ENCODE measurements at regions not wholly inside any gene's neighbourhood (a gene's known extent, or its start where the extent isn't known, plus 50 kb on each side); places are given as distances from the start of the nearest gene placed in this dataset.

DNA sequence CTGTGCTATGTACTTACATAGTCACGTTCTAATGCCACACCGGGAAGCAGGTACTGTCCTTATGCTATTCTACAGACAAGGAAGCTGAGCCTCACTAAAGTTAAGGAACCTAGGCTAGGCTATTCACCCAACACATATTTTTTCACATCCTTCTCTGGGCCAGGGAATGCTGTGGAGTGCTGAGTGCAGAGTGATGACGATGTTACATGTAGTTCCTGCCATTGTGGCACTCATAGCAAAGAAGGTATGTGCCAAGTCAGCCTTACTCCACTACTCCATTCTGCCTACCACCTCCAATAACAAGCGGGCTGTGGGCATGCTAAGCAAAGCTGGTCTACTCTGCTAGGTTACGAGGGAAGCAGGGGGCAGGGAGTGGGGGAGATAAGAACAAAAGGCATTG, 69.8 kb upstream of the SLC25A26 start:
- dilution Hi-C loops (cut with MboI; ENCODE audit: extremely low pct_ligation_motif_present, low sequenced_read_pairs): no loop called here
- Histone ChIP-seq H3K79me2 (ENCODE audit: control insufficient read depth, insufficient read depth, low read length) (no peaks in the 10 kb centered on the region), H3K9ac (ENCODE audit: control insufficient read depth, extremely low read depth, insufficient read depth, low read length) (no peak overlapping the region), H2AFZ (ENCODE audit: control insufficient read depth, low read length) (no peak overlapping the region), H3K27ac (ENCODE audit: control insufficient read depth, insufficient read depth, low read length) (no peak overlapping the region), H4K20me1 (ENCODE audit: control insufficient read depth, extremely low read depth, insufficient read depth, low read length) (no peaks in the 10 kb centered on the region), H3K4me1 (ENCODE audit: control insufficient read depth, extremely low read depth, insufficient read depth, low read length) (no peaks in the 10 kb centered on the region), H3K4me3 (ENCODE audit: control insufficient read depth in 2 of 3, extremely low read depth in 1 of 3, insufficient read depth in 2 of 3, low read depth in 1 of 3, low read length in 3 of 3) (no peak overlapping the region), H3K9me3 (ENCODE audit: control insufficient read depth, low read depth, low read length) (no peaks in the 10 kb centered on the region), H3K9me1 (ENCODE audit: control insufficient read depth, extremely low read depth, insufficient read depth, low read length) (no peaks in the 10 kb centered on the region), H3K4me2 (ENCODE audit: control insufficient read depth, extremely low read depth, insufficient read depth, low read depth, low read length) (no peak overlapping the region), H3K27me3 (ENCODE audit: control insufficient read depth, extremely low read depth, insufficient read depth, low read length) (peaks cover 20% of the 10 kb centered on the region), H3K36me3 (ENCODE audit: control insufficient read depth in 2 of 2, extremely low read depth in 1 of 2, insufficient read depth in 2 of 2, low read length in 2 of 2) (no peaks in the 10 kb centered on the region)
- no peak for FAIRE-seq
- TF ChIP-seq, protein P1, sequence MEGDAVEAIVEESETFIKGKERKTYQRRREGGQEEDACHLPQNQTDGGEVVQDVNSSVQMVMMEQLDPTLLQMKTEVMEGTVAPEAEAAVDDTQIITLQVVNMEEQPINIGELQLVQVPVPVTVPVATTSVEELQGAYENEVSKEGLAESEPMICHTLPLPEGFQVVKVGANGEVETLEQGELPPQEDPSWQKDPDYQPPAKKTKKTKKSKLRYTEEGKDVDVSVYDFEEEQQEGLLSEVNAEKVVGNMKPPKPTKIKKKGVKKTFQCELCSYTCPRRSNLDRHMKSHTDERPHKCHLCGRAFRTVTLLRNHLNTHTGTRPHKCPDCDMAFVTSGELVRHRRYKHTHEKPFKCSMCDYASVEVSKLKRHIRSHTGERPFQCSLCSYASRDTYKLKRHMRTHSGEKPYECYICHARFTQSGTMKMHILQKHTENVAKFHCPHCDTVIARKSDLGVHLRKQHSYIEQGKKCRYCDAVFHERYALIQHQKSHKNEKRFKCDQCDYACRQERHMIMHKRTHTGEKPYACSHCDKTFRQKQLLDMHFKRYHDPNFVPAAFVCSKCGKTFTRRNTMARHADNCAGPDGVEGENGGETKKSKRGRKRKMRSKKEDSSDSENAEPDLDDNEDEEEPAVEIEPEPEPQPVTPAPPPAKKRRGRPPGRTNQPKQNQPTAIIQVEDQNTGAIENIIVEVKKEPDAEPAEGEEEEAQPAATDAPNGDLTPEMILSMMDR (optimal IDR thresholded peaks at IDR 0.05 in 1 of 3, IDR thresholded peaks at IDR 0.05 in 1 of 3, conservative IDR thresholded peaks at IDR 0.05 in 1 of 3; ENCODE audit: extremely low read depth in 1 of 3, insufficient read depth in 2 of 3, low read length in 3 of 3): no peak
- no peak for TF ChIP-seq EZH2 (IDR thresholded peaks at IDR 0.05; ENCODE audit: low read length)
- DNase-seq (ENCODE audit: low read depth, low spot score): no peak

DNA sequence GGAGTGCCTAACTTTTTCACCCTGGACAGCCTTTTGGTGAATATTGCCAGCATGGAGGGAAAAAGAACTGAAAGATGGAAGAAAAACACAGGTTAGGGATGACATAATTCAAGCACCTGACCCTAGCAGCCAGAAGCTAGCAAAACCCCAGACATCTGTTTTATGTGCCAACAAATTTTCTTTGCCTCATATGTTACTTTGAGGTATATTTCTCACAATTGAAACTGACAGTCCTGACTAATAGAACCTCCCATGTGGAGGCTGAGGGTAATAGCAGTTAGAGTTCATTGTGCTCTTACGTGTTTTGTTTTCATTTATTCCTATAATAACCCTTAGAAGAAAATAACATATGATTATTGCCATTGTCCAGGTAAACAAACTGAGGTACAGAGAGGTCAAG, 71.5 kb upstream of the SLC25A26 start:
- Histone ChIP-seq H3K9ac (ENCODE audit: control insufficient read depth, extremely low read depth, insufficient read depth, low read length) (no peak overlapping the region), H3K9me1 (ENCODE audit: control insufficient read depth, extremely low read depth, insufficient read depth, low read length) (no peaks in the 10 kb centered on the region), H3K36me3 (ENCODE audit: control insufficient read depth in 2 of 2, extremely low read depth in 1 of 2, insufficient read depth in 2 of 2, low read length in 2 of 2) (no peaks in the 10 kb centered on the region), H3K79me2 (ENCODE audit: control insufficient read depth, insufficient read depth, low read length) (no peaks in the 10 kb centered on the region), H2AFZ (ENCODE audit: control insufficient read depth, low read length) (no peak overlapping the region), H3K27ac (ENCODE audit: control insufficient read depth, insufficient read depth, low read length) (no peak overlapping the region), H4K20me1 (ENCODE audit: control insufficient read depth, extremely low read depth, insufficient read depth, low read length) (no peaks in the 10 kb centered on the region), H3K4me3 (ENCODE audit: control insufficient read depth in 2 of 3, extremely low read depth in 1 of 3, insufficient read depth in 2 of 3, low read depth in 1 of 3, low read length in 3 of 3) (no peak overlapping the region), H3K4me1 (ENCODE audit: control insufficient read depth, extremely low read depth, insufficient read depth, low read length) (peaks cover 3% of the 10 kb centered on the region), H3K27me3 (ENCODE audit: control insufficient read depth, extremely low read depth, insufficient read depth, low read length) (peaks cover 16% of the 10 kb centered on the region), H3K9me3 (ENCODE audit: control insufficient read depth, low read depth, low read length) (no peaks in the 10 kb centered on the region), H3K4me2 (ENCODE audit: control insufficient read depth, extremely low read depth, insufficient read depth, low read depth, low read length) (no peak overlapping the region)
- no peak for DNase-seq (ENCODE audit: low read depth, low spot score)
- no peak for FAIRE-seq
- TF ChIP-seq, protein P1 (optimal IDR thresholded peaks at IDR 0.05 in 1 of 3, IDR thresholded peaks at IDR 0.05 in 1 of 3, conservative IDR thresholded peaks at IDR 0.05 in 1 of 3; ENCODE audit: extremely low read depth in 1 of 3, insufficient read depth in 2 of 3, low read length in 3 of 3): no peak
- no peak for TF ChIP-seq EZH2 (IDR thresholded peaks at IDR 0.05; ENCODE audit: low read length)
- dilution Hi-C loops (cut with MboI; ENCODE audit: extremely low pct_ligation_motif_present, low sequenced_read_pairs): no loop called here
